ENCODE measurements at regions not wholly inside any gene's neighbourhood (a gene's known extent, or its start where the extent isn't known, plus 50 kb on each side); places are given as distances from the start of the nearest gene placed in this dataset.

GRCh38 chr12:131543040-131543439, 167.8 kb upstream of the SFSWAP start (continued):
- TF ChIP-seq, protein P1, sequence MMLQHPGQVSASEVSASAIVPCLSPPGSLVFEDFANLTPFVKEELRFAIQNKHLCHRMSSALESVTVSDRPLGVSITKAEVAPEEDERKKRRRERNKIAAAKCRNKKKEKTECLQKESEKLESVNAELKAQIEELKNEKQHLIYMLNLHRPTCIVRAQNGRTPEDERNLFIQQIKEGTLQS (IDR thresholded peaks at IDR 0.05; ENCODE audit: insufficient read depth, low read depth, low read length): no peak
- TF ChIP-seq SRF (IDR thresholded peaks at IDR 0.05; ENCODE audit: low read depth, low read length): no peak
- no peak for TF ChIP-seq NRF1 (IDR thresholded peaks at IDR 0.05; ENCODE audit: low read depth, low read length)
- TF ChIP-seq HDAC2 (IDR thresholded peaks at IDR 0.05; ENCODE audit: borderline replicate concordance in 1 of 2, low read depth in 2 of 2, low read length in 2 of 2): no peak
- no peak for TF ChIP-seq GTF2F1 (IDR thresholded peaks at IDR 0.05; ENCODE audit: borderline replicate concordance, low read depth, low read length)
- no peak for TF ChIP-seq ATF2 (IDR thresholded peaks at IDR 0.05; ENCODE audit: low read length)
- no peak for TF ChIP-seq CHD2 (IDR thresholded peaks at IDR 0.05; ENCODE audit: low read length)
- TF ChIP-seq JUND (IDR thresholded peaks at IDR 0.05; ENCODE audit: low read length): no peak
- no peak for TF ChIP-seq SIX5 (IDR thresholded peaks at IDR 0.05; ENCODE audit: low read depth, low read length)

Measured in H1 (cell line).